ENCODE measurements at regions not wholly inside any gene's neighbourhood (a gene's known extent, or its start where the extent isn't known, plus 50 kb on each side); places are given as distances from the start of the nearest gene placed in this dataset.
"Not testable (repeated sequence)": the region's sequence is repeated elsewhere in the genome, so short reads cannot be mapped to it uniquely, and the experiment has no call there.

GRCh38 chr12:3367750-3368444 lies 123.1 kb upstream of the PRMT8 start:
- DNase-seq: no peak

GRCh38 chr12:3371018-3371417 lies 120.0 kb upstream of the PRMT8 start:
- DNase-seq: no peak

DNA sequence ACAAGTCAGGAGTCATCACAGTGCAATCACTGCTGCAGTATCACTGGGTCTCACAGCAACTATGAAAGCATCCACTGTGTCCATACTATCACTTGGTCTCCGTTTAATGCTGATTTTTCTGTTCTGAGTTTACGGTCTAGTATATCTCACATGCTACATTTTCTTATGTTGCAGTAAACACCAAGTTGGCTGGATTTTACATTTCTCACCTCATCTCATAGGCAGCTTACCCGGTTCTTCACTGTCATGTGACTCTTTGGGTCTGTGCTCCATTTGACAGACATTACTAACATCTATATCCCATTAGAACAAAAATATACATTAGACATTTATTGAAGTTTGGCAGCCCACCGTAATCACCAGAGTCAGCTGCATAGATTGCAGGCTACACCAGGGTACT lies 115.7 kb upstream of the PRMT8 start:
- no peak for DNase-seq

DNA sequence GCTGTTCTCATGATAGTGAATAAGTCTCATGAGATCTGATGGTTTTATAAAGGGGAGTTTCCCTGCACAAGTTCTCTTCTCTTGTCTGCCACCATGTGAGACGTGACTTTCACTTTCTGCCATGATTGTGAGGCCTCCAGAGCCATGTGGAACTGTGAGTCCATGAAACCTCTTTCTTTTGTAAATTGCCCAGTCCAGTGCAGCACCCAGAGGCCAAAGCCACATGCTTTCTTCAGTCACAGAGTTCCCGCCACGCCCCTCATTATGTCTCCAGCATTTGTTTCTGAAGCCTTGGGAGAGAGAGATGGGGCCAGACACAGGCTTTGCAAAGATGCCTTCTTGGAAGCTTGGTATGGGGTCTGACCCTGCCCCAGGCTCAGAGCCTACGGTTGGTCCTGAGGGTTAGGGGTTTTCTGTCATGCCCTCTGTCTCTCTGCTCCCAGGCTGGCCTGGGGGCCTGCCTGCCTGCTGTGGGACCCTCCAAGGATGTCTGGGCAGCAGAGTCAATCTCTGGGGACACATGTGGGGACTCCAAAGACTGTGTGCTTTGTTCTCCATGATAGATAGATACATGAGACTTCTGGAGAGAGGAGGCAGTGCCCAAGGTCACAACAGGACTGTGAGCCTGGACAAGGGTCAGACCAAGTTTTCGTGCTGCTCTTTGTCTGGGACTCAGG lies 114.1 kb upstream of the PRMT8 start:
- no peak for DNase-seq

DNA sequence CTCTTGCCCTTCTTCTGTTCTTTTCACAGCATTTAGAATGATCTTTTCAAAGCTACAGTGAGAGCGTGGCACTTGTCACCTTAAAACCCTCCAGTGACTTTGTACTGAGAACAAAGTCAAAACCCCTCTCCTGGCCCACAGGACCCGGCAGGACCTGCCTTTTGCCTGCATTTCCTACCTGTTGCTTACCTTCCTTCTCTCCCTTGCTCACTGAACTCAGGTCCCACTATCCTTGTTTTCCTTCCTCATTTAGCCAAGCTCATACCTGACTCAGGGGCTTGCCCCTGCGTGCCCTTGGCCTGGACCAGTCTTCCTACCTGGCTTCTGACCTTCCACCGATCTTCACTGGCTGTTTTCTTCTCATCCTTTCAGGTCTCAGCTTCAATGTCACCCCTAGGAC lies 112.3 kb upstream of the PRMT8 start:
- no peak for DNase-seq

DNA sequence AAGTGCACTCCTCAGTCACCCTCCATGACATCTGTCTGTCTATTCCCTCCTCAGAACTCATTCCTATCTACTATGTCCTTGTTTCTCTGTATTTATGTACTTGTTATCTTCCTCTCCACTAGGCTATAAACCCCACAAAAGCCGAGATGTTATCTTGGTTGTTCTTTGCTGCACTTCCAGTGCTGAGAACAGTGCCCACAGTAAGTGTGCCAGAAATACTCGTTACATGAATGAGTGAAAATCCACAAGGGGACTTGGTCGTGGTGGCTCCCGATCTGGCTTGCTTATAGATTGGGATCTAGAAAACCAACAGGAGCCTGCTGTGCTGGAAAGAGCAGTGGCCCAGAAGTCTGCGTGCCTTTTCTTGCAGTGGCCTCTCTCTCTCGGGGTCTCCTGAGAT lies 111.9 kb upstream of the PRMT8 start:
- no peak for DNase-seq

DNA sequence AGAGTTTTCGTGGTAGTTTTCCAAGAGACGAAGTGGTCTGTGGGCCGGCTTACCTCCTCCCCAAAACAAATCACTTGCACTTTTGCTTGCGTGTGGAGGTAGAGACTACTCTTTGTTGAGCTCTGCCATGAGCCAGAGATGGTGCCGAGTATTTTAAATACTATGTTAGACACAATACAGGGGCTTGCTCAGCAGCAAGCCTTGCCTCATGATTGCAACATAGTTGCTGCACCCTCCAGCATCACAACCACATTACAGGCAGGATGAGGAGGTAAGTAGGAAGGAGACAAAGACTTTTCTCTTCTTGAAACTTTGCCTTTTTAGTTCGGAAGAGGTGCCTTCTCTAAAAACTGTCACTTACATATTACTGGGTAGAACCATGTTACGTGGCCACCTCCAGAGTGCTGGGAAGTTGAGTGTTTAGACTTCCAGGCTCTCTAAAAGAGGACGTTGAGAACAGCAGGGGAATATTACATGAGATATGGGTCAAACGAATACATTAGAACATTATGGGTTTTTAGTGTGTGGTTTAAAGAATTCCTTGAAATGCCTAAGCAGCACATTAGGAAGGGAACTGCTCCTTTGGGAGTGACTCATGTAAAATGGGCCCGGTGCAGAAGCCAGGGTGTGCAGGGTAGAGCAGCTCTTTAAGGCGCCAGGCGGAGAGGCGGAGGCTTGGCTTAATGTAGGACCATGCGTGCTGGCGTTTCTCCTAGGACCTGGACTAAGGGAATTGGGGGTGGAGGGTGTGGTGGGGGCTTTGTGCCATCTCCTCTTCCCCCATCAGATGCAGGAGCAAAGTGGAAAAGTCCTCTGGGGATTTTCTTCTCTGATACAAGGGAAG lies 110.6 kb upstream of the PRMT8 start:
- DNase-seq: no peak

DNA sequence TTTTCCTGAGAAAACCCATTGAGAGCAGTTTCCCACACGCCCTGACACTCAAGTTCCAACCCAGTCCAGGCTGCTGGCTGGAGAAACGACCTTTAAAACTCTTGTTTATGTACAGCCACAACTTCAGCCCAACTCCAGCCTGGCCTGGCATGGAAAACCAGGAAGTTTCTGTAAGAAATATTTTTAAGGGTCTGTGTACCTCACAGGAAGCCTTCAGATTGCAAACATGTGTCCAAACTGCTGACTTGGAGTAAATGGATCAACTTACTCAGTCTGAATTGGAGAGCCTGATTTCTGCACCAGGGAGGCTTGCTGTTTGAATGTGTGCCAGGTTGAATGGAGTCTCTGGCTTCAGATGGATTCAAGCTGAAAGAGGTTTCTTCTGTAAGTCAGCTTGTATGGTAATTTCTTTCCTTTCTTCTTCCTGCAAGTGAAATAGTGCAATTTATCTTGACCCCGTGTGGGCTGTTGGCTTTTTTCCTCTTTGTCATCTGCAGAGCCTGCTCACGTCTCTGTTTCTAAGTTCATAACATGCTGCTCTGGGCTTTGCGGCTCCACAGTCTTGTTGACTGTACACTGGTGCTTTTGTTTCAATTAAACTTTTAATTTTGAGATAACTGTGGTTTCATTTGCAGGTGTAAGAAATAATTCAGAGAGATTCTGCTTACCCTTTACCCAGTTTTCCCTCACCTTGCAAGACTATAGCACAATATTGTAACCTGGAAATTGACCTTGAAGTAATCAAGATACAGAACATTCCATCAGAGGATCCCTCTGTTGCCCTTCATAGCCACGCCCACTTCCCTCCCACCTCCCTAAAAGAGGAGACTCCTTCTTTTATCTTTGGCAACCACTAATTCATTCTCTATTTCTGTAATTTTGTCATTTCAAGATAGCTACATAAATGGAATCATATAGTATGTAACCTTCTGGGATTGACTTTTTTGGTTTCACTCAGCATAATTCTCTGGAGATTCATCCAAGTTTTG lies 109.7 kb upstream of the PRMT8 start:
- DNase-seq: no peak

DNA sequence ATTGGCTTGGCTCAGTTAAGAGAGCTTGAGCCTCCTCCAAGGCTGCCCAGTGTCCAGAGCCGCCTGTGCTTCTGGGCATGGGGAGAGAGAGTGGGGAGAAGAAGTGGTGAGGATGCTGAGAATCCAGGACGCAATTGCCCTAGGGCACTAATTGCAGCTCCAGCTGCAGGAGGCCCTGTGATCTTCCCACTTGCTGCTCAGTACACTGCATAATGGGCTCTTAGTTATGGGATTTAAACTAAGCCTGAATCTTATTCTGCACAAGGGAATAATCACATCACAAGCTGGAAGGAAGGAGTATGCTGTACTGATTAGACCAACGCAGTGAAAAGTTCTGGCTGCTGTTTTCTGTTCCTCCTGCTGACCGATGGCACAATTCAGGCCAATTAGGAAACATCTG lies 101.0 kb upstream of the PRMT8 start:
- DNase-seq: no peak

- not testable (repeated sequence) for DNase-seq
These were observed 93.4 kb upstream of the PRMT8 start for GRCh38 chr12:3397596-3397995.

DNA sequence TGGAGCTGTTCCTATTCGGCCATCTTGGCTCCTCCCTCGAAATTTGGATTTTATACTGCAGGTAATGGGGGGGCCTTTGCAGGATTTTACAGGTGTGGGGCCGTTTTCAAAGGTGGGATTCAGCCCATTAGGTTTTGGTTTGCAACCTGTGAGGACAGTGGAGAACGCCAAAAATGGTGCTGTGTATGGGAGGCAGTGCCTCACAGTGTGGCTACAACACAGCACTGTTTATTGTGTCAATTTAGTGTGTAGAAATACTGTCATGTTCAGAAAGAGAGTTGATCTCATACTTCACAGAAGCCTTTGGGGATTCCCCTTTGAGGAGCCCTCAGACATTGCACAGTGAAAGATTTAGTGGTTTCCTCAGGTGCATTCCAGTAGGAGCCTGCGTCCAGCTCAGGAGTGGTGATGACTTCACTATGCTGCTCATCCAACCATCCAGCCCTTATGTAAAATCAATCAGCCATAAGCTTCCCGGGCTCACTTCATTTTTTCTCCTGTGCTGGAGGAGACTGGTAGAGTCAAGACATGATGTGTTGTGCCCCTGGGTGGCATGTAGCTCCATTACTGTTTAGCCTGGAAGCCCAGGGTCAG lies 92.7 kb upstream of the PRMT8 start:
- DNase-seq: no peak

GRCh38 chr12:3405821-3406220 lies 85.2 kb upstream of the PRMT8 start:
- DNase-seq: no peak

GRCh38 chr12:3407723-3408122 lies 83.3 kb upstream of the PRMT8 start:
- no peak for DNase-seq

- no peak for DNase-seq
These were observed 81.3 kb upstream of the PRMT8 start for GRCh38 chr12:3409662-3410061.

DNA sequence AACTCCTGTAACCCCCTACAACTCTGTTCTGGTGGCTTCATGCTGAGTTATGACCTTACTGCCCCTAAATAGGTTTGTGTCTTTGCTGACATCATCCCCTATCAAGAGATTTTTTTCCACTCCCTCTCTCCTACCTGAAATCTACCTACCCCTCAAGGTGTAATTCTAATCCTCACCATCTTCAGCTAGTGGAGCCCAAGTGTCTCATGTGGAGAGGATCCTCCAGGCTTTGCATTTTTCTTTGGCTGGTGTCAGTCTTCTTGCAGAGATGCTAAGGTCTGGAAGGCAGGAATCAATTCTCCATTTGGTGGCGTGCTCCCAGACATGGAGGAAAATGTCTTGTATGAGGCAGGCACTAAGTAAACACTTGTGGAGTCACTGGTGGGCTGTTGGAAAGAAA lies 74.8 kb upstream of the PRMT8 start:
- no peak for DNase-seq

DNA sequence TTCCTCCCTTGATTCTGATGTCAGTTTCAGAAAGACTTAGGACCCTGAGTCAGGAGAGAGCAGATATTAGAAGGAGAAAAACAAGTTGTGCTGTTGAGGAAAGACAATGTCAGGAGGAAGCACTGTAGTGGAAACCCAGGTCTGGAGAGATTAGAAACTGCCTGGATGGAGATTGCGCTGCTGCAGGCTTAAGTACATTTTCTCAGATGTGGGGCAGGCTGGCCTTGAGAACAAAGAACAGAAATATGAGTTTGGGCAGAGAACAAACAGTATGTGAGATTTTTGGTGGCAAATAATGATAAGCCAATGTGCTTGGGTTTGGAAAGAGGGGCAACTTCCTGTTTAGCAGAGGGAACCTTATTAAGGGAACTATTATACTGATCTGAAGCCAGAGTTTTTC lies 74.3 kb upstream of the PRMT8 start:
- no peak for DNase-seq

DNA sequence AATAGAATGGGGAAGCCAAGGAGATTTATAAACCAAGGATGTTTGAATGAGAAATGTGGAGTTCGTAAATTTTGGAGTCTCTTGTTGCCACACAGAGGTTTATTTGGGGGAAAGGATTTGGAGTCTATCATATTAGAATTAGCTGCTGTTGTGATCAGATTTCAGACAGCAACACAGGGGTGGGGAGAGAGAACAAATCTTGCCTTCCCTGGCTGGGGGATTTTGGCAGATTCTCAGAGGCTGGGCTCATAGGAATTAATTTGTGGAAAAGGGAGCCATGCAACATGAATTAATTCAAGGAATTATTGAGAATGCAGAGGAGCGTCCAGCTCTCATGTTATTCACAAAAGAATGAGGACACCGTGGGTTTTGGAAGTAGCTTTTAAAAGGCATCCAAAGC lies 73.9 kb upstream of the PRMT8 start:
- no peak for DNase-seq

- DNase-seq: no peak
These were observed 73.0 kb upstream of the PRMT8 start for GRCh38 chr12:3417937-3418462.

GRCh38 chr12:3418609-3419390 lies 72.2 kb upstream of the PRMT8 start:
- no peak for DNase-seq

DNA sequence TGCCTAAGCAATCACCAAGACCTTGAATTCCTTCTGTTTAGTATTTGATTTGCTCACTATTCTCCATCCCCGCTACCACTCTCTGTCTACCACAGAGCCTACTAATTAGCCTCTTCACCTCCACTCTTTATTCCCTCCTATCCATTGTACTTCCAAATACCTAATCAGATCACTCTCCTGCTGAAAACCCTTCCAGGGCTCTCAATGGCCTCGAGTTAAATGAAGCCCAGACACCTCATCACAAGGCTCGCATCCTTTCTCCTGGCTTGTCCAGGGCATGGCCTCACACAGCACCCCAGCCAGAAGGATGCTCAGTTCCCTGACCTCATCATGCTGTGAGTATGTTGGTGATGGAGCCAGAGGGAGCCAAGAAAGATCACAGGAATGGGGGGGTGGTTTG lies 71.4 kb upstream of the PRMT8 start:
- DNase-seq: no peak

DNA sequence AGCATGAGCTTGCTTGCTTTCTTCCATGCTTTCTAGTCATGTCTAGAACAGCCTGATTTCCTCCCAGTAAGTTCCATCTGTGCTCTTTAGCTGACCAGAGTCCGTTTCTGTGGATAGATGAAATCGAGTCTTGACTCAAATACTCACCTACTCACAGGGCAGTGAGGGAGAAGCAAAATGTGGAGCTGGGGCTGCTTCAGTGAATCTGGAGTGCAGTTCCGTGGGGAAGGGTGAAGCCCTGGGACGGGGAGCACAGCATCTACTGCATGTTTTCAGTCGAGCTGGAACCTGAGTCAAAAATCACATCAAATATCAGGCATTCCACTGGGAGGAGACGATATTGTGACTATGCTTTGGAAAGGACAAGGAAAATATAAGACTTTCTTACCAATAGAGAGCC lies 70.3 kb upstream of the PRMT8 start:
- no peak for DNase-seq

Data from NCI-H1436 (cell line).